WTC11 (cell line): ENCODE measurements at regions not wholly inside any gene's neighbourhood (a gene's known extent, or its start where the extent isn't known, plus 50 kb on each side); places are given as distances from the start of the nearest gene placed in this dataset.

Source experiments
- ATAC-seq: fragments of 200-7000 bp; cut with Tn5 transposase; 2 replicates; pipeline ENCODE4 v1.10.0; 2021; ENCODE audit warnings: mild to moderate bottlenecking, moderate library complexity
- CTCF ChIA-PET: fragments of 300-600 bp; sonication (Branson Sonifier 250); formaldehyde crosslinking; loops from one replicate; lab custom pipeline; 2021; ENCODE audit warnings: antibody characterized with exemption; lab: Charles Lee
- POLR2A ChIA-PET: fragments of 350-600 bp; sonication (Branson Sonifier 250); formaldehyde crosslinking; loops from one replicate; lab custom pipeline; 2021; ENCODE audit warnings: antibody characterized with exemption; lab: Charles Lee
- DNase-seq: peaks from one replicate; pipeline ENCODE4 v3.0.0; 2021; ENCODE audit warnings: low spot score
- H3K27ac Mint-ChIP-seq: 2 replicates; pipeline ENCODE4 v1.8.0; 2021; ENCODE audit warnings: mixed read lengths
- H3K27me3 Mint-ChIP-seq: 2 replicates; pipeline ENCODE4 v1.8.0; 2021; ENCODE audit warnings: low read depth, mild to moderate bottlenecking, moderate library complexity, mixed read lengths
- H3K36me3 Mint-ChIP-seq: 2 replicates; pipeline ENCODE4 v1.8.0; 2021; ENCODE audit warnings: mixed read lengths
- H3K4me1 Mint-ChIP-seq: 2 replicates; pipeline ENCODE4 v1.8.0; 2022; ENCODE audit warnings: mixed read lengths
- H3K4me3 Mint-ChIP-seq: 2 replicates; pipeline ENCODE4 v1.8.0; 2021; ENCODE audit warnings: mild to moderate bottlenecking, moderate library complexity, mixed read lengths
- H3K9me3 Mint-ChIP-seq: 2 replicates; pipeline ENCODE4 v1.8.0; 2021; ENCODE audit warnings: mixed read lengths
- CDX4 ChIP-seq: fragments of 250-450 bp; sonication (Bioruptor Pico); IDR thresholded peaks from 2 replicates; pipeline ENCODE4 v1.9.0; 2021; ENCODE audit warnings: moderate library complexity, mild to moderate bottlenecking, inconsistent platforms, borderline replicate concordance
- CTCF ChIP-seq: fragments of 200-600 bp; IDR thresholded peaks from 2 replicates; pipeline ENCODE4 v1.8.0; 2022; ENCODE audit warnings: antibody characterized with exemption
- EMX1 ChIP-seq: fragments of 250-450 bp; sonication (Bioruptor Pico); IDR thresholded peaks from 2 replicates; pipeline ENCODE4 v1.8.0; 2021; ENCODE audit warnings: mild to moderate bottlenecking
- ESRRA ChIP-seq: sonication (generic); formaldehyde crosslinking; IDR thresholded peaks from 2 replicates; pipeline ENCODE4 v1.8.1; 2022; ENCODE audit warnings: mild to moderate bottlenecking, missing genetic modification reagents, borderline replicate concordance
- ETV6 ChIP-seq: sonication (generic); formaldehyde crosslinking; IDR thresholded peaks from 2 replicates; pipeline ENCODE4 v1.8.1; 2022; ENCODE audit warnings: mild to moderate bottlenecking, missing genetic modification reagents
- FOXP4 ChIP-seq: sonication (generic); formaldehyde crosslinking; IDR thresholded peaks from 2 replicates; pipeline ENCODE4 v1.8.0; 2022; ENCODE audit warnings: mild to moderate bottlenecking, missing genetic modification reagents
- GTF2I ChIP-seq: fragments of 250-450 bp; sonication (Bioruptor Pico); conservative IDR thresholded peaks from 2 replicates; pipeline ENCODE4 v1.4.0; 2021; ENCODE audit warnings: mild to moderate bottlenecking
- HMGXB4 ChIP-seq: sonication (generic); formaldehyde crosslinking; IDR thresholded peaks from 2 replicates; pipeline ENCODE4 v1.8.1; 2023; ENCODE audit warnings: mild to moderate bottlenecking, moderate library complexity, missing genetic modification reagents
- IRF2 ChIP-seq: sonication (generic); formaldehyde crosslinking; IDR thresholded peaks from 2 replicates; pipeline ENCODE4 v1.8.0; 2022; ENCODE audit warnings: low read depth, missing genetic modification reagents, borderline replicate concordance
- JUN ChIP-seq: sonication (generic); formaldehyde crosslinking; IDR thresholded peaks from 2 replicates; pipeline ENCODE4 v1.8.0; 2023; ENCODE audit warnings: mild to moderate bottlenecking, missing genetic modification reagents
- KAT7 ChIP-seq: sonication (generic); formaldehyde crosslinking; IDR thresholded peaks from 2 replicates; pipeline ENCODE4 v1.8.1; 2023; ENCODE audit warnings: missing genetic modification reagents, mild to moderate bottlenecking, borderline replicate concordance
- MXD4 ChIP-seq: fragments of 250-450 bp; sonication (Bioruptor Pico); IDR thresholded peaks from 2 replicates; pipeline ENCODE4 v1.8.0; 2021; ENCODE audit warnings: mild to moderate bottlenecking, moderate library complexity, borderline replicate concordance
- NFE2L1 ChIP-seq: sonication (generic); formaldehyde crosslinking; IDR thresholded peaks from 2 replicates; pipeline ENCODE4 v1.8.1; 2023; ENCODE audit warnings: missing genetic modification reagents
- OVOL2 ChIP-seq: fragments of 250-450 bp; sonication (Bioruptor Pico); IDR thresholded peaks from 2 replicates; pipeline ENCODE4 v1.9.0; 2021; ENCODE audit warnings: mild to moderate bottlenecking, borderline replicate concordance
- PRRX2 ChIP-seq: fragments of 250-450 bp; sonication (Bioruptor Pico); IDR thresholded peaks from 2 replicates; pipeline ENCODE4 v1.8.0; 2021; ENCODE audit warnings: mild to moderate bottlenecking
- SOX15 ChIP-seq: fragments of 250-450 bp; sonication (Bioruptor Pico); IDR thresholded peaks from 2 replicates; pipeline ENCODE4 v1.9.0; 2021; ENCODE audit warnings: mild to moderate bottlenecking
- TEAD1 ChIP-seq: sonication (generic); formaldehyde crosslinking; IDR thresholded peaks from 2 replicates; pipeline ENCODE4 v1.8.0; 2022; ENCODE audit warnings: mild to moderate bottlenecking, missing genetic modification reagents
- TEAD4 ChIP-seq: sonication (generic); formaldehyde crosslinking; IDR thresholded peaks from 2 replicates; pipeline ENCODE4 v1.8.0; 2022; ENCODE audit warnings: mild to moderate bottlenecking, missing genetic modification reagents
- TP53 ChIP-seq: sonication (generic); formaldehyde crosslinking; IDR thresholded peaks from 2 replicates; pipeline ENCODE4 v1.8.1; 2023; ENCODE audit warnings: mild to moderate bottlenecking, missing genetic modification reagents
- ZNF121 ChIP-seq: sonication (generic); formaldehyde crosslinking; IDR thresholded peaks from 2 replicates; pipeline ENCODE4 v1.8.0; 2023; ENCODE audit warnings: missing genetic modification reagents
- ZNF219 ChIP-seq: sonication (generic); formaldehyde crosslinking; IDR thresholded peaks from 2 replicates; pipeline ENCODE4 v1.8.0; 2023; ENCODE audit warnings: missing genetic modification reagents, mild to moderate bottlenecking, borderline replicate concordance
- ZNF317 ChIP-seq: sonication (generic); formaldehyde crosslinking; IDR thresholded peaks from 2 replicates; pipeline ENCODE4 v1.8.1; 2023; ENCODE audit warnings: low read depth, mild to moderate bottlenecking, moderate library complexity, missing genetic modification reagents, borderline replicate concordance
- ZNF416 ChIP-seq: fragments of 250-450 bp; sonication (Bioruptor Pico); IDR thresholded peaks from 2 replicates; pipeline ENCODE4 v1.9.0; 2021; ENCODE audit warnings: mild to moderate bottlenecking, inconsistent platforms
- TF ChIP-seq, protein P1 (sequence below): fragments of 250-450 bp; sonication (Bioruptor Pico); IDR thresholded peaks from 2 replicates; pipeline ENCODE4 v2.1.2; 2022; ENCODE audit warnings: mild to moderate bottlenecking, moderate library complexity

DNA sequence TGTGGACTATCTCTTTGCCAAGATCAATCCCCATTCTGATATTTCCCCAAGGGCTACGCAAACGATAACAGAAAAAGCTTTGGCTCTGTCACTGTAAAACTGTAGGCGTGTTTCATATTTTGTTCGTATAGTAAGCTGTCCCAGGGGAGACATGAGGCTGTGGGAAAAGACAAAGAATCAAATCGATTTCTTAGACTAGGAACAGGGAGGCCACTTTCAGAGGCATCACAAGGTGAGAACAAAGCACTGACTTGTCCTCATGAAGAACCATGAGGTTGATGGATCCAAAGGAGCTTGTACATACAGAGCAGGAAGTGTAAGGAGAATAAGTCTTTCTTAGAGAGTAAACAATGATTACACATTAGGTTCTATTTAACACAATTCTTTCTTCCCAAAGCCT is 255.7 kb downstream of the HNMT start:
- Mint-ChIP-seq H3K4me1 (peaks cover 37% of the 10 kb centered on the region), H3K9me3 (no peaks in the 10 kb centered on the region; the same call in 1 of the 2 replicates), H3K4me3 (no peak overlapping the region), H3K27me3 (no peaks in the 10 kb centered on the region), H3K36me3 (no peaks in the 10 kb centered on the region; the same call in 1 of the 2 replicates), H3K27ac (no peak overlapping the region)
- POLR2A ChIA-PET = interaction anchor here (0.6 kb wide), 1 partner anchor 18 kb away, joined by 3 read pairs; no protein-coding TSS in a partner anchor
- DNase-seq (no peak), ATAC-seq (no peak)
- CTCF ChIA-PET = no interaction called here
- TF ChIP-seq ZNF219 (CRISPR knock-in tag) (no peak), SOX15 (CRISPR knock-in tag) (no peak), PRRX2 (CRISPR knock-in tag) (no peak)

DNA sequence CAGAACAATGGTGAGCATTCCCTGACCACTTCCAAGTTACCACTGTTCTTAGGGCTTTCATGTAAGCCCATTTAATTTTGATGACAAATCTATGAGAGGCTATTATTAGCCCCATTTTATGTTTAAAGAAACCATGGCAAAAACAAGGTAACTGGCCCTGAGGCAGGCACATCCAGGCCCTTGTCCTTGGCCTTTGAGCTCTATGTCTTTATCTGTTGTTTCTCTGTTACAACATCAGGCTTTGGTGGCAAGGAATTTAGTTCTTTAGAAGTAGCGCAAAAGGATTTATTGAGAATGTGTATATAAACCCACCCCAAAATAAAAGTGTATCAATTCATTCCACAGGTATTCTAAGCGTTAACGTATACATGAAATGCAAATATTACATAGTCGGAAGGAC is 257.1 kb downstream of the HNMT start:
- ChIA-PET POLR2A (no interaction called here), CTCF (no interaction called here)
- no peak overlapping the region for H3K4me3 Mint-ChIP-seq
- H3K27me3 Mint-ChIP-seq = no peaks in the 10 kb centered on the region
- TF ChIP-seq KAT7 = no peak
- no peak overlapping the region for H3K27ac Mint-ChIP-seq
- peaks cover 25% of the 10 kb centered on the region for H3K4me1 Mint-ChIP-seq
- ATAC-seq (no peak), DNase-seq (no peak)
- H3K36me3 Mint-ChIP-seq = no peaks in the 10 kb centered on the region; the same call in 1 of the 2 replicates
- no peaks in the 10 kb centered on the region; the same call in 1 of the 2 replicates for H3K9me3 Mint-ChIP-seq

DNA sequence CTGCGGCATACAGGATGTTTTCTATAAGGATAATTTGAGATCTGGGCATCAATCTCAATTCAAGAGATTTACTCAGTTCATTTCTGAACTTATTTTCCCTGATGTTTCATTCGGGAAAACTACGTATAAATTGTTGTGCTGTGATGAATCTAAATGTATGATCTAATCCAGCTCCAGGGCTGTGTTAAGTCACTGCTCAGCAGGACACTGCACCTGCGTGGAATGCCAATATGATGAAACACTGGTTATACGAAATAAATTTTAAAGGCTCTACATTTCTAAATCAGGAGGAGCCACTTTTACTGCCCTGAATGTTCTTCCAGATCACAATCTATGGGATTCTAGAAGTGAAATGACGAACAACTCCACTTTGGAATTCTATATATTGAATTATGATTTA is 259.0 kb downstream of the HNMT start:
- TF ChIP-seq ETV6 (CRISPR knock-in tag) (no peak), ESRRA (CRISPR knock-in tag) (no peak), MXD4 (no peak), TP53 (CRISPR knock-in tag) (no peak), EMX1 (no peak), ZNF317 (CRISPR knock-in tag) (no peak), ZNF121 (CRISPR knock-in tag) (no peak), TEAD4 (CRISPR knock-in tag) (no peak), OVOL2 (CRISPR knock-in tag) (no peak), NFE2L1 (CRISPR knock-in tag) (no peak), IRF2 (CRISPR knock-in tag) (no peak), CDX4 (CRISPR knock-in tag) (no peak), ZNF416 (CRISPR knock-in tag) (no peak)
- TF ChIP-seq, all 79 proteins: peak for 0
- Mint-ChIP-seq H3K36me3 (no peaks in the 10 kb centered on the region), H3K27ac (no peak overlapping the region), H3K27me3 (no peaks in the 10 kb centered on the region), H3K4me3 (no peak overlapping the region), H3K4me1 (peaks cover 14% of the 10 kb centered on the region), H3K9me3 (no peaks in the 10 kb centered on the region)
- DNase-seq (no peak), ATAC-seq (no peak)
- ChIA-PET CTCF (no interaction called here), POLR2A (no interaction called here)

GRCh38 chr2:138227195-138227594 is 262.9 kb downstream of the HNMT start:
- Mint-ChIP-seq H3K27me3 (no peaks in the 10 kb centered on the region), H3K4me1 (peaks cover 22% of the 10 kb centered on the region), H3K9me3 (peaks cover 4% of the 10 kb centered on the region), H3K36me3 (no peaks in the 10 kb centered on the region), H3K27ac (no peak overlapping the region), H3K4me3 (no peak overlapping the region)
- ATAC-seq (no peak), DNase-seq (no peak)
- ChIA-PET CTCF (no interaction called here), POLR2A (no interaction called here)
- no peak for TF ChIP-seq HMGXB4
- no peak for TF ChIP-seq TEAD1
- TF ChIP-seq FOXP4 (CRISPR knock-in tag) = no peak
- TF ChIP-seq CTCF = no peak
- no peak for TF ChIP-seq JUN (CRISPR knock-in tag)
- TF ChIP-seq GTF2I (CRISPR knock-in tag) = no peak
- TF ChIP-seq KAT7 = no peak
- no peak for TF ChIP-seq EMX1
- TF ChIP-seq, protein P1, sequence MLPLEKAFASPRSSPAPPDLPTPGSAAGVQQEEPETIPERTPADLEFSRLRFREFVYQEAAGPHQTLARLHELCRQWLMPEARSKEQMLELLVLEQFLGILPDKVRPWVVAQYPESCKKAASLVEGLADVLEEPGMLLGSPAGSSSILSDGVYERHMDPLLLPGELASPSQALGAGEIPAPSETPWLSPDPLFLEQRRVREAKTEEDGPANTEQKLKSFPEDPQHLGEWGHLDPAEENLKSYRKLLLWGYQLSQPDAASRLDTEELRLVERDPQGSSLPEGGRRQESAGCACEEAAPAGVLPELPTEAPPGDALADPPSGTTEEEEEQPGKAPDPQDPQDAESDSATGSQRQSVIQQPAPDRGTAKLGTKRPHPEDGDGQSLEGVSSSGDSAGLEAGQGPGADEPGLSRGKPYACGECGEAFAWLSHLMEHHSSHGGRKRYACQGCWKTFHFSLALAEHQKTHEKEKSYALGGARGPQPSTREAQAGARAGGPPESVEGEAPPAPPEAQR (CRISPR knock-in tag) = no peak
- no peak for TF ChIP-seq TEAD4 (CRISPR knock-in tag)
